ENCODE measurements at regions not wholly inside any gene's neighbourhood (a gene's known extent, or its start where the extent isn't known, plus 50 kb on each side); places are given as distances from the start of the nearest gene placed in this dataset.
"Not testable (repeated sequence)": the region's sequence is repeated elsewhere in the genome, so short reads cannot be mapped to it uniquely, and the experiment has no call there.

DNA sequence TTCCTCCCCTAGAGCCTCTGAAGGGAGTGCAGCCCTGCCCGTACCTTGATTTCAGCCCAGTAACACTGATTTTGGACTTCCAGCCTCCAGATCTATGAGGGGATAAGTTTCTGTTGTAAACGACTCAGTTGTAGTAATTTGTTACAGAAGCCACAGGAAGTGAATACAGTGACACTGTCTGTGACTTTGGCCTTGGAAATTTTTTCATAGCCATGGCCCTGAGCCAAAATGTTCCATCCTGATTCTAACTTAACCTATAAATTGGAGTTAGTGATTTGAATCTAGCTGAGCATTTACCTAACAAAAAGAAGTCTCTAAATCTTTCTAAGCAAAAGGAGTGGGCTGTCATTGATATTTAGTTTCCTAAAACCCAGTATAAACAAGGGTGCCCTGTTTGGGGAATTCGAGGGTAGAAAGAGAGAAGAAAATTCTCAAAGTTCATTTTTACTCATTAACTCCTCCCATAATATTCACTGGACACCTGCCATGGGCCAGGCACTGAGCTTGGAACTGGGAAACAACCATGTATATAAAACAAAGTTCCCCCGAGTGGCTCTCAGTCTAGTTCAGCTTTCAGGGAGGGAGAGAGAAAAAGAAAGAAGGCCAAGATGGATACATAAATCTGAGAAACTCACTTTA is 162.3 kb downstream of the SKIDA1 start:
- no peak for DNase-seq

DNA sequence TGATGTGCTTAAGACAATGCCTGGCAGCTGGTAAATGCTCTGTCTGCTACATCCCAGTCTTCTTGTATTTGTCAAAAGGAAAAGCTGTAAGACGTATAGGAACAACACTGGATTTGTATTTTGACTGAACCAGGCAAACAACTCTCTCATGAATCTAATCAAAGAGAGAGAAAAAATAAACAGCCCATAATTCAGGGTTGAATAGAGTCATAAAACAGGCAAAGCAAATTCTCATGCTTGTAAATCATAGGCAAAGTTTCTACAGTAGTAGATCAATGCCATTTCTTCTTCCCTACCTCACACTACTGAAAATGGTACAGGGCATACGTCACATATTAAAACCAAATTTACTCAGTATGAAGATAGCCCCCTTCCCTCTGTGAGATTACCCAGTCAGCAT is 166.3 kb downstream of the SKIDA1 start:
- no peak for DNase-seq

DNA sequence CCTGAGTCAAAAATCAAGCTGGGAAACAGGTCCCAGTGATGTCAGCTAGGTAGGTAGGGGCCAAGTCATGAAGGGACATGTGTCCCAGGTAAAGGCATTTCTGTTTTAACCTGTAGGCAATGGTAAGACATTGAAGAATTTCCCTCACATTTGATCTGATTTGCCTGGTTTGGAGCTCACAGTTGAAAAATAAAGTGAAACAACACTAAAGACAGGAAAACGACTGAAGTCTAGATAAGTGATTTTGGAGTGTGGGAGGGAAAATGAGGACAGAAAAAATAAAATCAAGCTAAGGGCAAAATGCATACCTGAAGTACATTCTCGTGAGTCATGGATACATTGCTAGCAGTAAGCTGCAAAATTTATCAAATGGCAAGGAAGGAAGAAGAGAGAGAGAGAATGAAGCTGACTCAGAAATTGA is 169.9 kb downstream of the SKIDA1 start:
- no peak for DNase-seq

GRCh38 chr10:21352886-21353285 is 172.6 kb downstream of the SKIDA1 start:
- no peak for DNase-seq

- not testable (repeated sequence) for DNase-seq
Observed at GRCh38 chr10:21351594-21351993, 173.9 kb downstream of the SKIDA1 start.

DNA sequence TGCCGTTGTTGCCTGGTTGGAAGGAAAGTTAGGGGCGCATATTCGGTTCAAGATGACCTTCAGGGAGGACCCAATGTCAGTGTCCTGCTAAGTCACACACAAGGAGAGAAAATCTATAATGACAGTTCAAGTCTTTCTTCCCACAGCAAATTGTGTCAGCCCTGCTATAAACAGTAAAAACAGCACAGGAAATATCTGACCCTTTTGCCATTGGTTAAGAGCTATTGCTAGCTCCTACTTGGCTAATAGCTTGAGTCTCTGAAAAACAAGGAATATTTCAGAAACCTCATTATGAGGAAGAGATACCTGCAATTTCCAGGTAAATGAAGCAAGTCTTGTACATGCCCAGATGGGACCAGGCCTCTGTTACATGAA is 175.6 kb downstream of the SKIDA1 start:
- DNase-seq, result no peak

GRCh38 chr10:21347785-21348170 is 177.7 kb downstream of the SKIDA1 start:
- no peak for DNase-seq

- DNase-seq, result no peak
Observed at GRCh38 chr10:21347043-21347784, 178.3 kb downstream of the SKIDA1 start.

- DNase-seq, result no peak
Observed at GRCh38 chr10:21343087-21343486, 182.4 kb downstream of the SKIDA1 start.

- not testable (repeated sequence) for DNase-seq
Observed at GRCh38 chr10:21342499-21342898, 183.0 kb downstream of the SKIDA1 start.

- DNase-seq, result no peak
Observed at GRCh38 chr10:21340331-21340730, 185.2 kb downstream of the SKIDA1 start.

GRCh38 chr10:21337171-21337792 is 188.2 kb downstream of the SKIDA1 start:
- DNase-seq, result no peak

GRCh38 chr10:21336476-21337170 is 188.9 kb downstream of the SKIDA1 start:
- no peak for DNase-seq

DNA sequence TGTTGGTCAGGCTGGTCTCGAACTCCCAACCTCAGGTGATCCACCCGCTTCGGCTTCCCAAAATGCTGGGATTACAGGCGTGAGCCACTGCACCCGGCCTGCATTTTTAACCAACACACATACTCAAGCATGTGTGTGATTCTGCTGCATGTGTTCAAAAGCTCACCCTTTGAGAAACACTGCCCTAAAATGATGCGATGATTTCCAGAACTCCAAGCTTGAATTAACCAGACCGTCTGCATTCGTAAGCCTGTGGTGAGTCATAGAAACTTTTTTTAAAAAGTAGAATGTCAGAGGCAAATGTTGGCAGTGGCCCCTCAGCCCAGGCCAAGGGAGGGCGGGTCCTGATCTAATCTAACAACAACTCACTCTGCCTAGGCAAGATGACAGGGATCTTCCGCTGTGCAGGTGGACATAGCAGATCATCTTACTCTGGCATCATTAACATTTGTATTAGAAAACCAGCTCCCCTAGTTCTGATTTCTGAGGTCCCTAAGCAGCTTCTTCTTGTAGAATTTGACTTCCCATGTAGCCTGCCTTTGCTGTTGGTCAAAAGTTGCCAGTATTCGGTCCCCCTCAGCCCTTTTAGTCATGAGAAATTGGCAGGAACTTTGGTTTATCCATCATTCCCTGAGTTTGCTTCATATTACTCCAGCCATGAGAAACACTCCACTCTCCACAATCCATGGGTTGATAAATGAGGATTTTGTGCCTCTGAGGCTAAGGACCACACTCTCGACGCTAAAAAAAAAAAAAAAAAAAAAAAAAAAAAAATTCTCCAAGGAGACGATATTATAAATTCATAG is 190.4 kb downstream of the SKIDA1 start:
- DNase-seq, result no peak

- DNase-seq, result no peak
Observed at GRCh38 chr10:21330628-21331020, 194.9 kb downstream of the SKIDA1 start.

DNA sequence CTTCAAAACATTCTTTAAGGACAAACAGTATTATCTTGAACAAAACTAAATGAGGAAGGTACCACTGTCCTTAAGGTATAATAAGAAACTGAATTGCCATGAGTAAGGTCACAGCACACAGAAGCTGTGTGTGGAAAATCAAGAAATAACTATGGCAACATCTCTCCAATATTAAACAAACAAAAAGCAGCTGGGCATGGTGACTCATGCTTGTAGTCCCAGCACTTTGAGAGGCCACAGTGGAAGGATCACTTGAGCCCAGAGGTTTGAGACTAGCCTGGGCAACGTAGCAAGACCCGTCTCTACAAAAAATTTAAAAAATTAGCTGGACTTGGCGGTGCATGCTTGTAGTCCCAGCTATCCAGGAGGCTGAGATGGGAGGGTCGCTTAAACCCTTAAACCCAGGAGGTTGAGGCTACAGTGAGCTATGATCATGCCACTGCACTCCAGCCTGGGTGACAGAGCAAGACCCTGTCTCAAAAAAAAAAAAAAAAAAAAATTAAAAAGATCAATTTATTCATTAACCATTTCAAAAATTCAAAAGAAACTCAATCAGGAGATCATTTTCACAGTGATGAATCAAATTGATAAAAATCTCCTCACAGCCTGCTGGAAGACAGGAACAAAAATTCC is 195.4 kb downstream of the SKIDA1 start:
- DNase-seq, result no peak

- DNase-seq, result no peak
Observed at GRCh38 chr10:21327289-21327993, 198.0 kb downstream of the SKIDA1 start.

GRCh38 chr10:21326594-21327288 is 198.7 kb downstream of the SKIDA1 start:
- no peak for DNase-seq

GRCh38 chr10:21318540-21319167 is 206.8 kb downstream of the SKIDA1 start:
- DNase-seq, result no peak

DNA sequence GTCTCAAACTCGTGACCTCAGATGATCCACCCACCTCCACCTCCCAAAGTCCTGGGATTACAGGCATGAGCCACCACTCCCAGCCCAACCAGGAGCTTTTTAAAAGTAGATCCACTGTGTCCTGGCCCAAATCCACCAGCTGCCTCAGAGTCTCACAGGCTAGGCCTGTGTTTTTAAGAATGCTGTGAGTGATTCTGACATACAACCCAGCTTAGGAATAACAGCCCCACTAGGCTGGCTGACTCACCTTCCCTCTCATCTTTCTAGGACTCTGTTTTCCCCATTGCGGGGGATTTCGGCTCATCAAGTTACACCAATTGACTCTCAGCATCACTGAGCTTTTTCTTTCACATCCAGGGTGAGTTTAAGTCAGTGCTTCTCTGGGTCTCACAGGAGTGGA is 207.6 kb downstream of the SKIDA1 start:
- no peak for DNase-seq

All from activated effector memory CD4-positive, alpha-beta T cell treated with Interleukin-2 at 50 U/mL for 16 hours (primary cell).